ENCODE measurements at regions not wholly inside any gene's neighbourhood (a gene's known extent, or its start where the extent isn't known, plus 50 kb on each side); places are given as distances from the start of the nearest gene placed in this dataset.
A peak's percentile ranks its signal among the peaks of the same experiment; 100 is the strongest.

- H3K4me1 ChIP-seq (ENCODE audit: control insufficient read depth, insufficient read depth, low read length): peaks cover 20% of the 10 kb centered on the region
- H3K4me3 ChIP-seq (ENCODE audit: low read length): no peak overlapping the region
- H3K36me3 ChIP-seq (ENCODE audit: control insufficient read depth, insufficient read depth, low read length): no peaks in the 10 kb centered on the region
- H3K4me1 Mint-ChIP-seq: peaks cover 4 to 13% of the 10 kb centered on the region in 2 donors
- no peaks in the 10 kb centered on the region for H3K27me3 Mint-ChIP-seq (ENCODE audit: low read depth in 2 of 2)
- TF ChIP-seq CTCF (IDR thresholded peaks at IDR 0.05): no peak
- H3K9me3 ChIP-seq (ENCODE audit: control insufficient read depth, insufficient read depth, low read length): peaks cover 26% of the 10 kb centered on the region
- 11% methylated on average over 4 of the region's 4 CpGs for WGBS (ENCODE audit: insufficient coverage)
- H3K36me3 Mint-ChIP-seq: peaks cover 12% of the 10 kb centered on the region
- ATAC-seq (peak; percentile 58 to 76 (median 65)), DNase-seq (peak in 1 of 2 donors; percentile 62)
- no peaks in the 10 kb centered on the region for H3K27me3 ChIP-seq (ENCODE audit: control insufficient read depth, insufficient read depth, low read length)
- intact Hi-C loops (cut with micrococcal nuclease): no loop called here
- peak overlapping the region; percentile 36 to 63 for H3K27ac Mint-ChIP-seq
- no peak overlapping the region for H3K4me3 Mint-ChIP-seq
- H3K27ac ChIP-seq (ENCODE audit: low read length): peak overlapping the region; percentile 66
- peaks cover 13% of the 10 kb centered on the region in 2 donors for H3K9me3 Mint-ChIP-seq
These were observed 1498.5 kb upstream of the TMEM132C start for GRCh38 chr12:126768517-126768916.

GRCh38 chr12:126770188-126770587 is 1496.8 kb upstream of the TMEM132C start:
- intact Hi-C loops (cut with micrococcal nuclease): no loop called here
- H3K27ac Mint-ChIP-seq: no peak overlapping the region
- no peak for TF ChIP-seq CTCF (IDR thresholded peaks at IDR 0.05)
- DNase-seq: no peak
- 50% methylated on average over 2 of the region's 3 CpGs for WGBS (ENCODE audit: insufficient coverage)
- Histone ChIP-seq H3K27ac (ENCODE audit: low read length) (no peak overlapping the region), H3K9me3 (ENCODE audit: control insufficient read depth, insufficient read depth, low read length) (peaks cover 17% of the 10 kb centered on the region), H3K36me3 (ENCODE audit: control insufficient read depth, insufficient read depth, low read length) (no peaks in the 10 kb centered on the region), H3K4me3 (ENCODE audit: low read length) (no peak overlapping the region), H3K27me3 (ENCODE audit: control insufficient read depth, insufficient read depth, low read length) (no peaks in the 10 kb centered on the region), H3K4me1 (ENCODE audit: control insufficient read depth, insufficient read depth, low read length) (peaks cover 20% of the 10 kb centered on the region)
- H3K4me3 Mint-ChIP-seq: peak overlapping the region; percentile 7
- no peaks in the 10 kb centered on the region for H3K36me3 Mint-ChIP-seq
- peaks cover 7 to 16% of the 10 kb centered on the region in 2 donors for H3K9me3 Mint-ChIP-seq
- peaks cover 4 to 6% of the 10 kb centered on the region in 2 donors for H3K4me1 Mint-ChIP-seq
- H3K27me3 Mint-ChIP-seq (ENCODE audit: low read depth in 2 of 2): no peaks in the 10 kb centered on the region
- ATAC-seq: no peak

GRCh38 chr12:126772171-126772864 is 1494.7 kb upstream of the TMEM132C start:
- peaks cover 7 to 18% of the 10 kb centered on the region in 2 donors for H3K9me3 Mint-ChIP-seq
- no peak for TF ChIP-seq CTCF (IDR thresholded peaks at IDR 0.05)
- Histone ChIP-seq H3K4me1 (ENCODE audit: control insufficient read depth, insufficient read depth, low read length) (peaks cover 12% of the 10 kb centered on the region), H3K4me3 (ENCODE audit: low read length) (peak overlapping the region; percentile 36), H3K36me3 (ENCODE audit: control insufficient read depth, insufficient read depth, low read length) (no peaks in the 10 kb centered on the region), H3K27ac (ENCODE audit: low read length) (peak overlapping the region; percentile 49), H3K9me3 (ENCODE audit: control insufficient read depth, insufficient read depth, low read length) (peaks cover 6% of the 10 kb centered on the region), H3K27me3 (ENCODE audit: control insufficient read depth, insufficient read depth, low read length) (no peaks in the 10 kb centered on the region)
- H3K27ac Mint-ChIP-seq: peak overlapping the region; percentile 69 to 72
- no peaks in the 10 kb centered on the region for H3K27me3 Mint-ChIP-seq (ENCODE audit: low read depth in 2 of 2)
- H3K4me3 Mint-ChIP-seq: peak overlapping the region; percentile 65
- DNase-seq (peak in 1 of 2 donors; percentile 83), ATAC-seq (peak; percentile 56 to 75 (median 58))
- WGBS (ENCODE audit: insufficient coverage): 62% methylated on average over 17 of the region's 18 CpGs
- no peaks in the 10 kb centered on the region for H3K36me3 Mint-ChIP-seq
- intact Hi-C loops (cut with micrococcal nuclease): no loop called here
- peaks cover 0 to 6% of the 10 kb centered on the region in 2 donors for H3K4me1 Mint-ChIP-seq

GRCh38 chr12:126773012-126773411 is 1494.0 kb upstream of the TMEM132C start:
- intact Hi-C loops (cut with micrococcal nuclease): no loop called here
- Histone ChIP-seq H3K36me3 (ENCODE audit: control insufficient read depth, insufficient read depth, low read length) (no peaks in the 10 kb centered on the region), H3K4me1 (ENCODE audit: control insufficient read depth, insufficient read depth, low read length) (peaks cover 6% of the 10 kb centered on the region), H3K27me3 (ENCODE audit: control insufficient read depth, insufficient read depth, low read length) (no peaks in the 10 kb centered on the region), H3K4me3 (ENCODE audit: low read length) (no peak overlapping the region), H3K27ac (ENCODE audit: low read length) (peak overlapping the region; percentile 46), H3K9me3 (ENCODE audit: control insufficient read depth, insufficient read depth, low read length) (peaks cover 4% of the 10 kb centered on the region)
- Mint-ChIP-seq H3K36me3 (no peaks in the 10 kb centered on the region), H3K27me3 (ENCODE audit: low read depth in 2 of 2) (no peaks in the 10 kb centered on the region), H3K27ac (peak overlapping the region; percentile 6 to 69), H3K4me3 (no peak overlapping the region), H3K4me1 (peaks cover 0 to 6% of the 10 kb centered on the region in 2 donors), H3K9me3 (peaks cover 7 to 18% of the 10 kb centered on the region in 2 donors)
- WGBS (ENCODE audit: insufficient coverage): 92% methylated on average over 5 of the region's 5 CpGs
- no peak for TF ChIP-seq CTCF (IDR thresholded peaks at IDR 0.05)
- DNase-seq: no peak
- no peak for ATAC-seq

Data from natural killer cell (primary cell).